ENCODE measurements at regions not wholly inside any gene's neighbourhood (a gene's known extent, or its start where the extent isn't known, plus 50 kb on each side); places are given as distances from the start of the nearest gene placed in this dataset.

GRCh38 chr2:65537651-65538385, 105.4 kb upstream of the SPRED2 start:
- peaks cover 9% of the 10 kb centered on the region for H3K4me1 Mint-ChIP-seq (ENCODE audit: low read depth, unreplicated experiment)
- H3K27me3 Mint-ChIP-seq (ENCODE audit: unreplicated experiment) = peaks cover 3% of the 10 kb centered on the region
- H3K27ac Mint-ChIP-seq (ENCODE audit: unreplicated experiment) = no peak overlapping the region
- H3K4me3 Mint-ChIP-seq (ENCODE audit: unreplicated experiment) = no peak overlapping the region
- no peak for TF ChIP-seq CTCF (IDR thresholded peaks at IDR 0.05; ENCODE audit: partially characterized antibody, unreplicated experiment)
- H3K36me3 Mint-ChIP-seq (ENCODE audit: unreplicated experiment) = no peaks in the 10 kb centered on the region
- DNase-seq = no peak
- no peaks in the 10 kb centered on the region for H3K9me3 Mint-ChIP-seq (ENCODE audit: unreplicated experiment)

- H3K4me1 Mint-ChIP-seq (ENCODE audit: low read depth, unreplicated experiment) = peaks cover 9% of the 10 kb centered on the region
Measured at GRCh38 chr2:65536596-65536995, 104.2 kb upstream of the SPRED2 start.

GRCh38 chr2:65532937-65533336, 100.5 kb upstream of the SPRED2 start:
- peaks cover 5% of the 10 kb centered on the region for H3K36me3 Mint-ChIP-seq (ENCODE audit: unreplicated experiment)
- no peak overlapping the region for H3K4me3 Mint-ChIP-seq (ENCODE audit: unreplicated experiment)
- H3K9me3 Mint-ChIP-seq (ENCODE audit: unreplicated experiment) = no peaks in the 10 kb centered on the region
- H3K27ac Mint-ChIP-seq (ENCODE audit: unreplicated experiment) = no peak overlapping the region
- DNase-seq = no peak
- TF ChIP-seq CTCF (IDR thresholded peaks at IDR 0.05; ENCODE audit: partially characterized antibody, unreplicated experiment) = no peak
- peaks cover 4% of the 10 kb centered on the region for H3K4me1 Mint-ChIP-seq (ENCODE audit: low read depth, unreplicated experiment)
- peaks cover 9% of the 10 kb centered on the region for H3K27me3 Mint-ChIP-seq (ENCODE audit: unreplicated experiment)

More at GRCh38 chr2:65536596-65536995, 104.2 kb upstream of the SPRED2 start:
- DNase-seq = no peak
- no peak overlapping the region for H3K4me3 Mint-ChIP-seq (ENCODE audit: unreplicated experiment)
- TF ChIP-seq CTCF (IDR thresholded peaks at IDR 0.05; ENCODE audit: partially characterized antibody, unreplicated experiment) = no peak
- no peaks in the 10 kb centered on the region for H3K9me3 Mint-ChIP-seq (ENCODE audit: unreplicated experiment)
- H3K27ac Mint-ChIP-seq (ENCODE audit: unreplicated experiment) = no peak overlapping the region
- H3K27me3 Mint-ChIP-seq (ENCODE audit: unreplicated experiment) = peaks cover 6% of the 10 kb centered on the region
- no peaks in the 10 kb centered on the region for H3K36me3 Mint-ChIP-seq (ENCODE audit: unreplicated experiment)

GRCh38 chr2:65532326-65532725, 99.9 kb upstream of the SPRED2 start:
- Mint-ChIP-seq H3K4me1 (ENCODE audit: low read depth, unreplicated experiment) (peaks cover 4% of the 10 kb centered on the region), H3K27me3 (ENCODE audit: unreplicated experiment) (peaks cover 9% of the 10 kb centered on the region), H3K36me3 (ENCODE audit: unreplicated experiment) (peaks cover 5% of the 10 kb centered on the region), H3K4me3 (ENCODE audit: unreplicated experiment) (no peak overlapping the region), H3K27ac (ENCODE audit: unreplicated experiment) (no peak overlapping the region), H3K9me3 (ENCODE audit: unreplicated experiment) (no peaks in the 10 kb centered on the region)
- TF ChIP-seq CTCF (IDR thresholded peaks at IDR 0.05; ENCODE audit: partially characterized antibody, unreplicated experiment) = no peak
- DNase-seq = no peak

- H3K27ac Mint-ChIP-seq (ENCODE audit: unreplicated experiment) = no peak overlapping the region
- no peak for TF ChIP-seq CTCF (IDR thresholded peaks at IDR 0.05; ENCODE audit: partially characterized antibody, unreplicated experiment)
- H3K9me3 Mint-ChIP-seq (ENCODE audit: unreplicated experiment) = no peaks in the 10 kb centered on the region
- no peak for DNase-seq
- H3K36me3 Mint-ChIP-seq (ENCODE audit: unreplicated experiment) = peaks cover 5% of the 10 kb centered on the region
- H3K4me1 Mint-ChIP-seq (ENCODE audit: low read depth, unreplicated experiment) = peaks cover 2% of the 10 kb centered on the region
- no peak overlapping the region for H3K4me3 Mint-ChIP-seq (ENCODE audit: unreplicated experiment)
- H3K27me3 Mint-ChIP-seq (ENCODE audit: unreplicated experiment) = peaks cover 9% of the 10 kb centered on the region
Measured at GRCh38 chr2:65530547-65531320, 98.3 kb upstream of the SPRED2 start.

Data from glutamatergic neuron (in vitro differentiated cells).